Kidney (tissue), 13 donors: ENCODE measurements at regions not wholly inside any gene's neighbourhood (a gene's known extent, or its start where the extent isn't known, plus 50 kb on each side); places are given as distances from the start of the nearest gene placed in this dataset.

Source experiments
- DNase-seq, 5 donors: peaks; one replicate each; pipeline ENCODE4 v3.0.0-alpha.2; 2013 to 2020
- FAIRE-seq: peaks from 2 replicates; lab custom pipeline; 2012; peaks lifted over from hg19 to GRCh38; lab: Jason Lieb, UNC
- H3K27ac ChIP-seq, 2 donors: one replicate each; pipeline ENCODE4 v1.7.0; 2013; ENCODE audit warnings: low read depth in 2 of 2, low read length in 2 of 2, inconsistent platforms in 1 of 2
- H3K27me3 ChIP-seq: one replicate; pipeline ENCODE4 v1.7.1; 2013; ENCODE audit warnings: low read length, inconsistent platforms; ENCODE audit not compliant: control insufficient read depth, insufficient read depth
- H3K36me3 ChIP-seq, 3 donors: one replicate each; pipeline versions ENCODE4 v1.7.0 to v1.7.1; 2013; ENCODE audit warnings: low read length in 3 of 3, control low read depth in 1 of 3, inconsistent platforms in 1 of 3; ENCODE audit not compliant: insufficient read depth in 3 of 3, control insufficient read depth in 2 of 3
- H3K4me1 ChIP-seq, 3 donors: one replicate each; pipeline versions ENCODE4 v1.7.0 to v1.7.1; 2013; ENCODE audit warnings: low read length in 3 of 3, inconsistent platforms in 1 of 3, low read depth in 1 of 3; ENCODE audit not compliant: control insufficient read depth in 2 of 3, insufficient read depth in 2 of 3
- H3K4me3 ChIP-seq, 3 donors: one replicate each; pipeline versions ENCODE4 v1.7.0 to v1.8.1; 2013; ENCODE audit warnings: low read length in 3 of 3, control low read depth in 1 of 3, inconsistent platforms in 1 of 3
- H3K9ac ChIP-seq, 3 donors: one replicate each; pipeline versions ENCODE4 v1.7.0 to v1.7.1; 2013; ENCODE audit warnings: low read length in 3 of 3, control low read depth in 1 of 3, inconsistent platforms in 1 of 3
- H3K9me3 ChIP-seq, 3 donors: one replicate each; pipeline versions ENCODE4 v1.7.0 to v1.7.1; 2013; ENCODE audit warnings: low read length in 3 of 3, control low read depth in 1 of 3, inconsistent platforms in 1 of 3; ENCODE audit not compliant: control insufficient read depth in 2 of 3, insufficient read depth in 1 of 3
- CTCF ChIP-seq: IDR thresholded peaks from 3 replicates; pipeline ENCODE4 v1.5.1; 2012; ENCODE audit warnings: mild to moderate bottlenecking, moderate library complexity, borderline replicate concordance; ENCODE audit not compliant: insufficient read depth; ENCODE audit errors: extremely low read depth
- intact Hi-C: fragments of 100-400 bp; cut with DNase I; formaldehyde crosslinking; loops from one replicate; pipeline ENCODE4 v1.11.1; 2022
- donor health status: control.
- donor health status: control.
- donor health status: control.
- donor health status: control.
- donor health status: control.
- donor health status: DM: yes; HTN: yes; CAD: no.
- donor health status: Normal renal cell carcinoma (clear cell type).

DNA sequence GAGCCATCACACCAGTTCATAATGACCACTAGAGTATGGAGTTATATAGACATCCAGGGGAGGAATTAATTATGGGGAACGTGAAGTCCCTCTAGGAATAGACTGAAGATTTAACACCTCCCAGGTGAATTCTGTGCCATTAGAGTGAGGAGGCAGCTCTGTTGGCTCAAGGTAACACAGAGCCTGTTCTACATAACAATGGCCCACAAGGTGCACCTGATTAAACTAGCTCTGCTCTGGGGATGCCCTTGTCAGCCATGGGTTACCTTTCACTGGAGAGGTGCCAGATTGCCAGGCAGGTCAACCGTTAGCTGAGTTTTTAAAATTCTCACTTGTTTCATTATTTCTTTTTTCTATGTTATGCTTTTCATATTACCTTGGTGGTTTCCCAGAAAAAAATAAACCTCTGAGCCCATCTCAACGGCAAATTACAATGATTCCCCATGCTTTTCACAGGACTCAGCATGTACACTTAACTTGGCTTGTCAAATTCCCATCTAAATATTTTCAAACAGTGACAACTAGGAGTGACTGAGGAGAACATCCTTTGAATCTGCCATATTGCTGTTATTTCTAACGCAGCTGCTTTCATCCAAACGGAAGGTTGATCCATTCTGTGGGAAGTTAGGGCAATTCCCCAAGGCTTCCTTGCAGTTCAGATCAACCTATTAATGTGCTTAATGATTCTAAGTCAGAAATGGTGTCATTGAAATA lies 512.9 kb downstream of the MCTP2 start:
- FAIRE-seq, result no peak
- intact Hi-C loops, result no loop called here

GRCh38 chr15:94745371-94745770 lies 514.0 kb downstream of the MCTP2 start:
- Histone ChIP-seq H3K36me3 (no peaks in the 10 kb centered on the region), H3K9me3 (no peaks in the 10 kb centered on the region), H3K4me1 (no peaks in the 10 kb centered on the region), H3K4me3 (no peak overlapping the region), H3K27me3 (no peaks in the 10 kb centered on the region), H3K9ac (no peak overlapping the region), H3K27ac (no peak overlapping the region)
- FAIRE-seq (no peak), DNase-seq (no peak)
- intact Hi-C loops, result no loop called here
- TF ChIP-seq CTCF, result no peak

More for the DNA sequence above, 512.9 kb downstream of the MCTP2 start:
- TF ChIP-seq CTCF, result no peak
- H3K9ac ChIP-seq, result no peak overlapping the region
- H3K27me3 ChIP-seq, result no peaks in the 10 kb centered on the region
- no peaks in the 10 kb centered on the region for H3K9me3 ChIP-seq
- DNase-seq, result no peak
- no peaks in the 10 kb centered on the region for H3K4me1 ChIP-seq
- no peak overlapping the region for H3K27ac ChIP-seq
- no peak overlapping the region for H3K4me3 ChIP-seq
- no peaks in the 10 kb centered on the region for H3K36me3 ChIP-seq

GRCh38 chr15:94747510-94747909 lies 516.1 kb downstream of the MCTP2 start:
- no peaks in the 10 kb centered on the region for H3K36me3 ChIP-seq
- intact Hi-C loops, result no loop called here
- no peak for TF ChIP-seq CTCF
- H3K9ac ChIP-seq, result no peak overlapping the region
- FAIRE-seq (no peak), DNase-seq (no peak)
- no peaks in the 10 kb centered on the region for H3K4me1 ChIP-seq
- no peaks in the 10 kb centered on the region for H3K27me3 ChIP-seq
- no peaks in the 10 kb centered on the region for H3K9me3 ChIP-seq
- no peak overlapping the region for H3K4me3 ChIP-seq
- H3K27ac ChIP-seq, result no peak overlapping the region
